Renal pelvis (tissue), 1 donor: ENCODE measurements at regions not wholly inside any gene's neighbourhood (a gene's known extent, or its start where the extent isn't known, plus 50 kb on each side); places are given as distances from the start of the nearest gene placed in this dataset.

Experiments used
- DNase-seq: peaks from one replicate; pipeline ENCODE4 v3.0.0-alpha.2; 2013

GRCh38 chr6:77403424-77403823 lies 59.9 kb downstream of the HTR1B start:
- DNase-seq = no peak

GRCh38 chr6:77401231-77401630 lies 62.1 kb downstream of the HTR1B start:
- DNase-seq = no peak

- no peak for DNase-seq
These were observed 65.7 kb downstream of the HTR1B start for GRCh38 chr6:77397561-77397960.

- no peak for DNase-seq
These were observed 73.9 kb downstream of the HTR1B start for GRCh38 chr6:77389402-77389801.

GRCh38 chr6:77383026-77383425 lies 80.3 kb downstream of the HTR1B start:
- DNase-seq = no peak

GRCh38 chr6:77373955-77374354 lies 89.3 kb downstream of the HTR1B start:
- no peak for DNase-seq

- DNase-seq = no peak
These were observed 91.5 kb downstream of the HTR1B start for GRCh38 chr6:77371748-77372147.

GRCh38 chr6:77368660-77369313 lies 94.5 kb downstream of the HTR1B start:
- no peak for DNase-seq

- DNase-seq = no peak
These were observed 96.5 kb downstream of the HTR1B start for GRCh38 chr6:77366798-77367197.

- no peak for DNase-seq
These were observed 99.6 kb downstream of the HTR1B start for GRCh38 chr6:77363702-77364101.

GRCh38 chr6:77362055-77362454 lies 101.2 kb downstream of the HTR1B start:
- no peak for DNase-seq

- DNase-seq = no peak
These were observed 102.3 kb downstream of the HTR1B start for GRCh38 chr6:77361018-77361417.

GRCh38 chr6:77356821-77357220 lies 106.5 kb downstream of the HTR1B start:
- no peak for DNase-seq

GRCh38 chr6:77354581-77354980 lies 108.7 kb downstream of the HTR1B start:
- no peak for DNase-seq

- no peak for DNase-seq
These were observed 110.2 kb downstream of the HTR1B start for GRCh38 chr6:77353129-77353528.

GRCh38 chr6:77341058-77341986 lies 122.0 kb downstream of the HTR1B start:
- no peak for DNase-seq

GRCh38 chr6:77340331-77340730 lies 123.0 kb downstream of the HTR1B start:
- DNase-seq = no peak

GRCh38 chr6:77339926-77340325 lies 123.4 kb downstream of the HTR1B start:
- DNase-seq = no peak

GRCh38 chr6:77337392-77337791 lies 125.9 kb downstream of the HTR1B start:
- no peak for DNase-seq

- no peak for DNase-seq
These were observed 129.2 kb downstream of the HTR1B start for GRCh38 chr6:77334093-77334492.

GRCh38 chr6:77332915-77333623 lies 130.2 kb downstream of the HTR1B start:
- DNase-seq = no peak

- no peak for DNase-seq
These were observed 136.6 kb downstream of the HTR1B start for GRCh38 chr6:77326711-77327110.

- DNase-seq = no peak
These were observed 137.3 kb downstream of the HTR1B start for GRCh38 chr6:77326029-77326428.
